ENCODE measurements at regions not wholly inside any gene's neighbourhood (a gene's known extent, or its start where the extent isn't known, plus 50 kb on each side); places are given as distances from the start of the nearest gene placed in this dataset.

GRCh38 chr16:6335072-6335471 lies 997.6 kb upstream of the RBFOX1 start:
- TF ChIP-seq POLR2A (IDR thresholded peaks at IDR 0.05) (no peak), CTCF (IDR thresholded peaks at IDR 0.05) (no peak)

Data from breast epithelium (tissue), 3 donors.